ENCODE measurements at regions not wholly inside any gene's neighbourhood (a gene's known extent, or its start where the extent isn't known, plus 50 kb on each side); places are given as distances from the start of the nearest gene placed in this dataset.

GRCh38 chr4:23337292-23337691 lies 552.6 kb downstream of the PPARGC1A start:
- no peak for DNase-seq
- H3K4me1 ChIP-seq, result no peaks in the 10 kb centered on the region
- no peaks in the 10 kb centered on the region for H3K9me3 ChIP-seq

DNA sequence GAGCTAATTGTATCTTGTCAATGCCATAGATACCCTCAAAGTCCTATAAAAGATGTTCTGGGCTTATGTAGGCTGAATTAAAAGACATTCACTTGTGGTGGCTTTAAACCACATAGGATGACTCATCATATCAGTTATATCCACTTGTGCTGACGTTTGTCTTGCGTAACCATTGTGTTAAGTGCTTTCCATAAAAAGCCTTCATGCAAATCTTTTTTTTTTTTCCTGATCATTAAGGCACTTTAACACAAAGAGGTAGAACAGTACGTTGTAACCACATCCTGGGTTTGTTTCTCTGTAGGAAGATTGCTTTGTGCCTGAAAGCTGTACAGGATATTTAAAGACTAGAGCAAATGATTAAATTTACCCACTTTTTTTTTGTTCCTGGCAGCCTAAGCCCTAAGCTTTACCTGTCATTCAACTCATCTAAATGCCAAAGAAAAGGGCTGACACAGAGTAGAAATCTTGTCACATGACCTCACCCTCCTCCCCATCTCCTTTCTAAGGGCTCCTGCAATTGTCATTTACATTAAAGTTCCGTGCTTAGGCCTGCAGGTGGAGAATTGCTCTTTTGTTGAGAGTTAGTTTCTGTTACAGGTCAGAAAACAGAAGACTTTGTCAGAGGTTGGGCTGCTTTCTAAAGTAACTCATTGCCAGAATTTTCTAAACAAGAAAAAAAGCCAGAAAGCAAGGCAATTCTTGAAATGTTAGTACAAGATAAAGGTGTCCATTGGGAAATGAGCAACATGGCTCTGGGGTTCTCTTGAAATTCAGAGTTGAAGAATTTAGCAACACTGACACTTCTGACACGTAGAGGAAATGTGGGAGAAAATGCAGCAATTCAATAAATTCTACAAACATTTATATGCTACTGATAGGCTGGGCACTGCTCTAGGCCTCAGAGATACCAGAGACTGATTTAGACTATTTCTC lies 555.6 kb downstream of the PPARGC1A start:
- no peaks in the 10 kb centered on the region for H3K4me1 ChIP-seq
- no peak overlapping the region for H3K4me3 ChIP-seq (ENCODE audit: low read depth, low read length)
- no peaks in the 10 kb centered on the region for H3K36me3 ChIP-seq
- DNase-seq, result no peak
- H3K27me3 ChIP-seq, result no peaks in the 10 kb centered on the region
- H3K9me3 ChIP-seq, result no peaks in the 10 kb centered on the region
- TF ChIP-seq, protein P1, sequence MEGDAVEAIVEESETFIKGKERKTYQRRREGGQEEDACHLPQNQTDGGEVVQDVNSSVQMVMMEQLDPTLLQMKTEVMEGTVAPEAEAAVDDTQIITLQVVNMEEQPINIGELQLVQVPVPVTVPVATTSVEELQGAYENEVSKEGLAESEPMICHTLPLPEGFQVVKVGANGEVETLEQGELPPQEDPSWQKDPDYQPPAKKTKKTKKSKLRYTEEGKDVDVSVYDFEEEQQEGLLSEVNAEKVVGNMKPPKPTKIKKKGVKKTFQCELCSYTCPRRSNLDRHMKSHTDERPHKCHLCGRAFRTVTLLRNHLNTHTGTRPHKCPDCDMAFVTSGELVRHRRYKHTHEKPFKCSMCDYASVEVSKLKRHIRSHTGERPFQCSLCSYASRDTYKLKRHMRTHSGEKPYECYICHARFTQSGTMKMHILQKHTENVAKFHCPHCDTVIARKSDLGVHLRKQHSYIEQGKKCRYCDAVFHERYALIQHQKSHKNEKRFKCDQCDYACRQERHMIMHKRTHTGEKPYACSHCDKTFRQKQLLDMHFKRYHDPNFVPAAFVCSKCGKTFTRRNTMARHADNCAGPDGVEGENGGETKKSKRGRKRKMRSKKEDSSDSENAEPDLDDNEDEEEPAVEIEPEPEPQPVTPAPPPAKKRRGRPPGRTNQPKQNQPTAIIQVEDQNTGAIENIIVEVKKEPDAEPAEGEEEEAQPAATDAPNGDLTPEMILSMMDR (IDR thresholded peaks at IDR 0.05; ENCODE audit: low read depth, low read length), result no peak

More at GRCh38 chr4:23337292-23337691, 552.6 kb downstream of the PPARGC1A start:
- Histone ChIP-seq H3K4me3 (ENCODE audit: low read depth, low read length) (no peak overlapping the region), H3K27me3 (no peaks in the 10 kb centered on the region), H3K36me3 (no peaks in the 10 kb centered on the region)
- TF ChIP-seq, protein P1 (IDR thresholded peaks at IDR 0.05; ENCODE audit: low read depth, low read length), result peak; percentile 37

DNA sequence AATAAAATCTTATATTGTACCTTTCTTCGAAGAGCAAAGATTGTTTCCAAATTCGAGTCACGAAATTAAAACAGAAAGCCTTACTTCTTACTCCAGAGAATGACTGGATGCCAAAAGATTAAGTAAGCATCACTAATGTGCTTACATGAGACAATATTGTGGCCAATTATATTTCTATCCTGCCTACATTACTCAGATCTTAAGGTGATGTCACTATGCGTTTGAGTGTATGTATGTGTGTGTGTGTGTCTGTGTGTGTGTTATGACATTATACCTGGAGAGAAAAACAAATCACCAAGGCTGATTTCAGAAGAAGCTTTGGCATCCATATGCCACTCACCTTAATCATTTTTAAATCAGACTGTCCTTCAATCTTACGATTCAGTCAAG lies 556.3 kb downstream of the PPARGC1A start:
- no peaks in the 10 kb centered on the region for H3K27me3 ChIP-seq
- no peaks in the 10 kb centered on the region for H3K4me1 ChIP-seq
- no peaks in the 10 kb centered on the region for H3K36me3 ChIP-seq
- DNase-seq, result no peak
- no peak overlapping the region for H3K4me3 ChIP-seq (ENCODE audit: low read depth, low read length)
- no peaks in the 10 kb centered on the region for H3K9me3 ChIP-seq
- TF ChIP-seq, protein P1 (IDR thresholded peaks at IDR 0.05; ENCODE audit: low read depth, low read length), result no peak

DNA sequence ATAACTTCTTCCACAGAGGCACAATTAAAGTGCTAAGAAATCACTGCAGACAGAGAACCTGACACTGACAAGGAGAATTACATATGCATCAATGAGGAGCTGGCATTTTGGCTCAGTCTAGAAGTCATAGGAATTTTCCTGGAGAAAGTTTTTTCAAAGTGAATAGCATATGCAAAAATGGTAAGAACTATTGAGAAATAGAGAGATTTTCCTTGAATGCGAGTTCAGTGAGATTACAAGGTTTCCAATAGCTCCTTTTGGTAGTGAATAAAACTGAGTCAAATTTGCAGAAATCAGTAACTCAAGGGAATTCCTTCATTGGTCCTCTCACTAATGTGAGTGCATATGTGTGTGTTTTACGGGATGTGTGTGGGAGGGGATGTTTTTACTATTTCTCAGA lies 557.5 kb downstream of the PPARGC1A start:
- Histone ChIP-seq H3K27me3 (no peaks in the 10 kb centered on the region), H3K4me3 (ENCODE audit: low read depth, low read length) (no peak overlapping the region), H3K4me1 (no peaks in the 10 kb centered on the region), H3K9me3 (no peaks in the 10 kb centered on the region), H3K36me3 (no peaks in the 10 kb centered on the region)
- TF ChIP-seq, protein P1 (IDR thresholded peaks at IDR 0.05; ENCODE audit: low read depth, low read length), result no peak
- no peak for DNase-seq

DNA sequence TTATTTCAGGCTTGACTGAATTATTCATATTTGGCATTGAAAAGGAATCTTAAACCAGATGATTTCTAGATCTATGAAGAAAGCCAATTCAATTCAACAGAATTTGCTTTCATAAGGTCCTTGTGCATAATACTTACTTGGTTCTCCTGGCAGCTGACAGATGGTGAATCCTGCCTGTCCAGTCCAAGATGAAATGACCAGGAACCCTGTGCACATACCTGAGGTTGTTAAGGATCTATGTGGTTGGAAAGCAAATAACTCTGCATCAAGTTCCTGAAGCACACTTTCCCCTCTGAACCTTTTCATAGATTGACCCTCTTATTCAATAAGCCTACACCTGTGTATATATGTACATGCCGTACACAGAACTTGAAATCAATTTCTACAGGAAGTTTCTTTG lies 562.7 kb downstream of the PPARGC1A start:
- no peaks in the 10 kb centered on the region for H3K9me3 ChIP-seq
- H3K36me3 ChIP-seq, result no peaks in the 10 kb centered on the region
- no peaks in the 10 kb centered on the region for H3K4me1 ChIP-seq
- TF ChIP-seq, protein P1 (IDR thresholded peaks at IDR 0.05; ENCODE audit: low read depth, low read length), result no peak
- H3K27me3 ChIP-seq, result no peaks in the 10 kb centered on the region
- no peak overlapping the region for H3K4me3 ChIP-seq (ENCODE audit: low read depth, low read length)
- DNase-seq, result no peak

DNA sequence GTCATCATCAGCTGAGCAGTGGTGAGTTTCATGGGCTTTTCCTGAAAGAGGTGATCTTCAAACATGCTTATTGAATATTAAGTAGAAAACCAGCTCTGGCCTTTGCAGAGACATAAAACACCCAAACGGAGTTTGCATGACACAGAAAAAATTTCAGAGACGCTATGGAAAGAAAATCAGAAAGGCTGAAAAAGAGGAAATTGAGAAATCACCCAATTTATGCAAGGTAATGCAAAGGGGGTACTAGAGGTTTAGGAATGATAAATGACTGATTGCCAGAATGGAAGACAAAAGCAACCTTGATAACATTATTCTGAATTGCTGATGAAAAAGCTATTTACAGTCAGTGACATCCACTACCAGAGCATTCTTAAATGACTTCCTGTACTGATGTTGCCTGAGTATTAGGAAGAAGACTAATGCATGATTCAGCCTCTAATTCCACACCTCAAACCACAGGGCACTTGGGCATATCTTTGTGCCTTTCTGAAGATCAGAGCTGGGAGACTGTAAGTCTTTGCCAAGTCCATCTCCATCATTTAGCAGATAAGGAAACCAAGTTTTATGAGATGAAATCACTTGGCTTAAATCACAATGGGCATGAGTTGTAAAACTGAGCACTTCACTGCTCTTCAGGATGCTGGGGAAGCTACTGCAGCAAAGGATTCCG lies 565.7 kb downstream of the PPARGC1A start:
- DNase-seq, result no peak
- H3K27me3 ChIP-seq, result no peaks in the 10 kb centered on the region
- no peaks in the 10 kb centered on the region for H3K9me3 ChIP-seq
- H3K36me3 ChIP-seq, result no peaks in the 10 kb centered on the region
- no peak overlapping the region for H3K4me3 ChIP-seq (ENCODE audit: low read depth, low read length)
- TF ChIP-seq, protein P1 (IDR thresholded peaks at IDR 0.05; ENCODE audit: low read depth, low read length), result no peak
- no peaks in the 10 kb centered on the region for H3K4me1 ChIP-seq

Data from BE2C (cell line).